ENCODE measurements at regions not wholly inside any gene's neighbourhood (a gene's known extent, or its start where the extent isn't known, plus 50 kb on each side); places are given as distances from the start of the nearest gene placed in this dataset.

DNA sequence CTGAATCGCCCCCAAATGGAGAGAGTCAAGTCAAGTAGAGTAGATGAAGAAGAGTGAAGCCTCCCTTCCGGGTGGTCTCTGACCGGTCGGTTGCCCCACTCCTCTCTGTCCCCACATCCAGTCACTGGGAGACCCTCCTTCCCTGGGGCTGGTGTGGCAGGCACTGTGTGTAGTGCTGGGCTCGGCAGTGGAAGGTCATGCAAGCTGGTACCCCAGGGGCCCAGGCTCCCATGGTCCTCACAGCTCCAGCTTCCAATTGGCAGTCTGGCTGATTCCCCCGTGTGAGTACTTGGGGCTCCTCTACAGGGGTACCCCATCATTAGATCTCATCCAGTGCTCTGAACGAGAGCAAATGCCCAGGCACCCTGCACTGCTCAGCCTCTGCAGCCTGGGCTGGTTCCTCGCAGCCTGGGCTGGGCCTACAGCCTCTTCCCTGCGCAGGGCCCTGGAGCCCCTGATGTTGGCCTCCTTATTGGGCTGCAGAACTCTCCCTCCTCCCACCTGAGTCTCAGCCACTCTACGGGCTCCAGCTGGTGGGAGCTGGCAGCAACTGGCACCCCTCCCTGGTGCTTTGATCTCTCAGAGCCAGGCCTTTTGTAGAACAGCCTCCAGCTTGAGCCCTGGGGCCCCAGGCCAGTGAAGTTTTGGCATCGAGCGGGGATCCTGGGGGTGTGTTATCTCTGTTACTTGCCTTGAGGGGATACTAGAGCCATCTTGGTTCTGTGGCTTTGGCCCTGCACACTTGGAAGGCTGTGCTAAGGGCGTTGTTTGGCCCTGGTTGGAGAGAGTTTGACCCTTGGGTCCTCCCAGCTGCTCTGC, 187.8 kb upstream of the HDAC4 start:
- in situ Hi-C loops (cut with MboI; ENCODE audit: low pct_ligation_motif_present in 1 of 4, low pct_unique_long_range_greater_than_20kb in 1 of 4, low sequenced_read_pairs in 3 of 4) (no loop called here), intact Hi-C loops (cut with DNase I; ENCODE audit: low total_unique reads) (no loop called here)
- no peak overlapping the region for H3K4me3 ChIP-seq
- TF ChIP-seq POLR2AphosphoS5 (IDR thresholded peaks at IDR 0.05) (no peak), POLR2A (IDR thresholded peaks at IDR 0.05) (no peak), EP300 (IDR thresholded peaks at IDR 0.05; ENCODE audit: low read depth) (no peak)
- TF ChIP-seq, protein P1, sequence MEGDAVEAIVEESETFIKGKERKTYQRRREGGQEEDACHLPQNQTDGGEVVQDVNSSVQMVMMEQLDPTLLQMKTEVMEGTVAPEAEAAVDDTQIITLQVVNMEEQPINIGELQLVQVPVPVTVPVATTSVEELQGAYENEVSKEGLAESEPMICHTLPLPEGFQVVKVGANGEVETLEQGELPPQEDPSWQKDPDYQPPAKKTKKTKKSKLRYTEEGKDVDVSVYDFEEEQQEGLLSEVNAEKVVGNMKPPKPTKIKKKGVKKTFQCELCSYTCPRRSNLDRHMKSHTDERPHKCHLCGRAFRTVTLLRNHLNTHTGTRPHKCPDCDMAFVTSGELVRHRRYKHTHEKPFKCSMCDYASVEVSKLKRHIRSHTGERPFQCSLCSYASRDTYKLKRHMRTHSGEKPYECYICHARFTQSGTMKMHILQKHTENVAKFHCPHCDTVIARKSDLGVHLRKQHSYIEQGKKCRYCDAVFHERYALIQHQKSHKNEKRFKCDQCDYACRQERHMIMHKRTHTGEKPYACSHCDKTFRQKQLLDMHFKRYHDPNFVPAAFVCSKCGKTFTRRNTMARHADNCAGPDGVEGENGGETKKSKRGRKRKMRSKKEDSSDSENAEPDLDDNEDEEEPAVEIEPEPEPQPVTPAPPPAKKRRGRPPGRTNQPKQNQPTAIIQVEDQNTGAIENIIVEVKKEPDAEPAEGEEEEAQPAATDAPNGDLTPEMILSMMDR (IDR thresholded peaks at IDR 0.05), result no peak
- H3K27ac ChIP-seq, result no peak overlapping the region
- 85% methylated on average over 13 of the region's 13 CpGs; no CpG with 5 or more reads in 1 of the 2 donors for WGBS, 2 donors (ENCODE audit: low coverage in 1 of 2)
- H3K27me3 ChIP-seq, result peaks cover 4% of the 10 kb centered on the region
- no peaks in the 10 kb centered on the region for H3K36me3 ChIP-seq
- DNase-seq, result no peak
- H3K4me1 ChIP-seq, result no peaks in the 10 kb centered on the region
- no peaks in the 10 kb centered on the region for H3K9me3 ChIP-seq

DNA sequence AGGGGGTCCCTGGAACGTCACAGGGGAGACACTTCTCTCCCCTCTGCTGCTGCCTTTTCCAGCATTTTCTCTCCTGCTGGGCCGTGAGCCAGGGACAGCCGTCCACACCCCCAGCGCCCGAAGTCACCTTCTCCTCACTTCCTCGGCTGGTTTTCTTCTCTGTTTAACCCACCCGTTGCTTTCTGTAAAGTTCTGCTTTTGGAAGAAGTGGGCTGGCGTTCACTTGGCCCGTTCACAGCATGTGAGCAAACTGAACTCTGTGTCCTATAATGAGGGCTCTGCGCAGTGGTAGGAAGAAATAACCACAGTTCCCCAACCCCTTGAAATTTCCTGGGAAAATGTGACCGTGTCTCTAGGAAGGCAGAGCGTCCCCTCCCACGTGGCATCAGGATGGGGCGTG, 187.0 kb upstream of the HDAC4 start:
- in situ Hi-C loops (cut with MboI; ENCODE audit: low pct_ligation_motif_present in 1 of 4, low pct_unique_long_range_greater_than_20kb in 1 of 4, low sequenced_read_pairs in 3 of 4), result no loop called here
- Histone ChIP-seq H3K4me3 (no peak overlapping the region), H3K36me3 (no peaks in the 10 kb centered on the region), H3K27me3 (peaks cover 4% of the 10 kb centered on the region), H3K4me1 (no peaks in the 10 kb centered on the region), H3K9me3 (no peaks in the 10 kb centered on the region), H3K27ac (no peak overlapping the region)
- WGBS, 2 donors (ENCODE audit: low coverage in 1 of 2), result 45 to 54% methylated on average over 6 to 14 of the region's 14 CpGs
- intact Hi-C loops (cut with DNase I; ENCODE audit: low total_unique reads), result no loop called here
- TF ChIP-seq, protein P1 (IDR thresholded peaks at IDR 0.05), result no peak
- no peak for DNase-seq

DNA sequence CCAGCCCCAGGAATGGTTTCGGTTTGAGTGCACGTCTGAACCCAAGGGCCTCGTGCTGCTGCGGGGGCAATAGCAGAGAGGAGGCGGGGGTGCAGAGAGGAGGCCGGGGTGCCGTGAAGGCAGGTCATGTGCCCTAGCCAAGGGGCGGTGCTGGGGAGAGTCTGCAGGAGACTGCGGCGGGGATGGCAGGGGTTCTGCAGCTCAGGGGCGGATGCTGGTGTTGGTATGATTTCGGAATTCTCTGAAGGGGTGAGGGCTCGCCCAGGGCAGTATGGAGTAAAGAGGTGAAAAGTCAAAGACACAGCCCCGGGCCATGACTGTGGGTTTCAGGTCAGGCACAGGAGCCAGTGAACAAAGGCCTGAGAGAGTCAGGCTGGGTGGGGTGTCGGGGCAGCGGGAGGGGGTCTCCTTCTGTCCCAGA, 186.5 kb upstream of the HDAC4 start:
- Histone ChIP-seq H3K9me3 (no peaks in the 10 kb centered on the region), H3K4me1 (no peaks in the 10 kb centered on the region), H3K27me3 (peaks cover 4% of the 10 kb centered on the region), H3K27ac (no peak overlapping the region), H3K4me3 (no peak overlapping the region), H3K36me3 (no peaks in the 10 kb centered on the region)
- in situ Hi-C loops (cut with MboI; ENCODE audit: low pct_ligation_motif_present in 1 of 4, low pct_unique_long_range_greater_than_20kb in 1 of 4, low sequenced_read_pairs in 3 of 4) (no loop called here), intact Hi-C loops (cut with DNase I; ENCODE audit: low total_unique reads) (no loop called here)
- WGBS, 2 donors (ENCODE audit: low coverage in 1 of 2), result 86 to 98% methylated on average over 7 to 16 of the region's 16 CpGs
- DNase-seq, result no peak
- TF ChIP-seq EP300 (IDR thresholded peaks at IDR 0.05; ENCODE audit: low read depth), result no peak
- TF ChIP-seq POLR2A (IDR thresholded peaks at IDR 0.05), result no peak
- TF ChIP-seq POLR2AphosphoS5 (IDR thresholded peaks at IDR 0.05), result no peak
- TF ChIP-seq, protein P1 (IDR thresholded peaks at IDR 0.05), result no peak

DNA sequence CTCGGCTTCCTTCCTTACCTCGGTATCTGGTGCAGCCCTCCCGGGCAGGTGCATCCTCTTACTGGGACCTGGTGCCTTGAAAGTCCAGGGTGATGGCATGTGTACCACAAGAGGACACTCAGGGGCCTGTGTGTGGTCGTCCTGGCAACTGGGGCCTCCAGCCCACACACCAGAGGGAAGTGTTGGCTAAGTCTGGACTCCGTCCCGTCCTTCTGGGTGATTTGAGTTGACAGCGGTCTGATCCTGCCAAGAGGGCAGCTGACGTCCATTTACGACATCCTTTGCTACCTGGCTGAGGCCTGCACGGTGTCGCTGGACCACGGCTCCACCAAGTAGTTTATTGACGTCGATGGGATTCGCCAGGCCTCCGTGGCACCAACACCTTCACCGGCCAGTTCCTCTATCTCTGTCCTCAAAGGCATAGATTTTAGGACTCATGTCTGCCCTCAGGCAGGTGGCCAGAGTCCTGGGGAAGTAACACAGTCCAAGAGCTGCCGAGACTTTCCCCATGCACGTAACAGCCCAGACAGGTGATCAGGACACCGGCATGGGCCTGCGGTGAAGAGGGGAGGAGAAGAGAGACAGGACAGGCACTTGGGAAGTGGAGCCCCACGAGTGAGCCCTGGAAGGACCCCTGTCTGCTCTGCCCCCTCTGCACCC, 186.0 kb upstream of the HDAC4 start:
- intact Hi-C loops (cut with DNase I; ENCODE audit: low total_unique reads) (no loop called here), in situ Hi-C loops (cut with MboI; ENCODE audit: low pct_ligation_motif_present in 1 of 4, low pct_unique_long_range_greater_than_20kb in 1 of 4, low sequenced_read_pairs in 3 of 4) (no loop called here)
- Histone ChIP-seq H3K4me3 (no peak overlapping the region), H3K27me3 (peaks cover 4% of the 10 kb centered on the region), H3K27ac (no peak overlapping the region), H3K4me1 (no peaks in the 10 kb centered on the region), H3K36me3 (no peaks in the 10 kb centered on the region), H3K9me3 (no peaks in the 10 kb centered on the region)
- WGBS, 2 donors (ENCODE audit: low coverage in 1 of 2), result 48 to 78% methylated on average over 4 to 22 of the region's 22 CpGs
- DNase-seq, result no peak
- TF ChIP-seq, protein P1 (IDR thresholded peaks at IDR 0.05), result no peak
- TF ChIP-seq POLR2A (IDR thresholded peaks at IDR 0.05) (no peak), EP300 (IDR thresholded peaks at IDR 0.05; ENCODE audit: low read depth) (no peak), POLR2AphosphoS5 (IDR thresholded peaks at IDR 0.05) (no peak)
